ENCODE measurements at regions not wholly inside any gene's neighbourhood (a gene's known extent, or its start where the extent isn't known, plus 50 kb on each side); places are given as distances from the start of the nearest gene placed in this dataset.

DNA sequence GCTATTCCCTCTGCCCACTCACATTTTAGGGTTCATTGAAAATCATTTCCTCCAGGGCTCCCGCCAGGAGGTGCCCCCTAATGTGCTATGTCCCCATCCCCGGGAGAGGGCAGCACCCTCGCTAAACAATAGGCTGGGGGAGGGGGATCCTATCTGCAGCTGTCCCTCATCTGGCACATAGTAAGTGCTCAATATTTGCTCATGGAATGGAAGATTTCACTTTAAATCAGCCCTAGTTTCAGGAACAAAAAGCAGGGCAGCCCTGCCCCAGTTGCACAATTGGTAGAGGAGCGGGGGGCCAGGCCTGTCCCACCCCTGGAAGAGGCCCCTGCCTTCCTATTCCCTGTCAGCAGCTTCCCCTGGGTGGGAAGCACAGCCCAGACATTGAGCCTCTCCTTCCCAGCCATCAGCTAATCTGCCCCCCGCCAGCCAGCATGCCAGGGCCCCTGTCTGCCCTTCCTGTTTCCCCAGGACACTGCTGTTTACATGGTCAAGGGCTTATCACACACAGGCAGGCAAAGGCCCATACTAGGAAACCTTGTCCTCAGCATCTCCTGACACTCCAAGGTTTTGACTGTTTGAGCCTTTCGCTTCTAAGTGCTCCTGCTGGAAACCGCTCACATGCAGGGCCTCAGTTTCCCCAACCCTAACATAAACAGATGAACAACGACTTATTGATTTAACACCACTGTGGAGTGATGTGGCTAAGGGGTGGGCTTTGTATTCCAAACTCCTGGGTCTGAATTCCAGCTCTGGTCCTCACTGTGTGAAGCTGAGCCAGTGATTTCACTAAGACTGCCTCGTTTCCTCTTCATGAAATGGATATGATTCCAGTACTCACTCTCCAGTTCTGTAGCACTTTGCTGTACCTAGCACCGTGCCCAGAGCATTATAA is 130.7 kb upstream of the ZMIZ1 start:
- peaks cover 2% of the 10 kb centered on the region for H3K4me1 ChIP-seq (ENCODE audit: control insufficient read depth, insufficient read depth, low read length)
- H3K36me3 ChIP-seq (ENCODE audit: control insufficient read depth, insufficient read depth, low read length) = no peaks in the 10 kb centered on the region
- no peaks in the 10 kb centered on the region for H3K27me3 ChIP-seq (ENCODE audit: control insufficient read depth, insufficient read depth, low read length)
- no peak overlapping the region for H3K9ac ChIP-seq (ENCODE audit: low read depth, low read length)
- H3K4me3 ChIP-seq (ENCODE audit: low read depth, low read length) = no peak overlapping the region
- peaks cover 7% of the 10 kb centered on the region for H3K9me3 ChIP-seq (ENCODE audit: control insufficient read depth, insufficient read depth, low read length)

DNA sequence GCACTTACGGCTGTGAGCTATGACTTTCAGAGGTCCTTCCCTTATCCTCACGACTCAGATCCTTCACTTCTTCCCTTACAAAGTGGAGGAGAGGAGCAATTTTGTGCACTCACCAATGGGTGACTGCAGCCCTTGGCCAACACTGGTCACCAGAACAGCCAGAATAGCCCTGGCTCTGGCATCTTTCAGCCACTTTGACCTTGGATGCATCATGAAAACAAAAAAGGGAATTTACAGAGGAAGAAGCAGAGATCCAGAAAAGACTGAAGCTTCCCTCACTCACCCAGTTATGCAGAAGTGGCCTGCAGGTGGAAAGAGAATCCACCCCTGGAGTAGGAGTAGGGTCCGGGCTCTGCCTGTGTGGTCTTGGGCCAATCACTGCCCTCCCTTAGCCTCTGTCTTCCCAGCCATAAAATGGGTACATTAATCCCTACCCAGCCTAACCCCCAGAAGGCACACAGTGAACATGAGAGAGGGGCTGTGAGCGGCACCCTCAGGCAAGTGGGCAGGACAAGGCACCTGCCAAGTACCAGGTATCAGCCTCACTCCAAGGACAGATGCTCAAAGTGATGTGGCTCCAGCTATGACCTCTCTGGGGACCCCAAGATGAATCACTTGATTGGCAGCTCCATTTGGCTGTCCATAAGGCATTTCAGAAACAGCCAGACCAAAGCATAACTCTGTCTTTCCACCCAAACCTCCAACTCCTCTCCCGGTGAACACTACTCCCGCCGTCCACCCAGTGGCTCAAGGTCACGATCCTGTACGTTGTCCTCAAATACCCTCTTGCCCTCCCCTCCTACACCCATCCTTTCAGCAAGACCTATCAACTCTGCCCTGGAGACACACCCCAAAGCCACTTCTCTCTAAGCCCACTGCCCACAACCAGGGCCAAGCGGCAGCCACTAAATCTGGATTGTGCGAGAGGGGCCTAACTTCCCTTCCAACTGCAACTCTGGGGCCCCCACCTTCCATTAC is 129.8 kb upstream of the ZMIZ1 start:
- H3K36me3 ChIP-seq (ENCODE audit: control insufficient read depth, insufficient read depth, low read length) = no peaks in the 10 kb centered on the region
- peaks cover 2% of the 10 kb centered on the region for H3K4me1 ChIP-seq (ENCODE audit: control insufficient read depth, insufficient read depth, low read length)
- H3K9me3 ChIP-seq (ENCODE audit: control insufficient read depth, insufficient read depth, low read length) = peaks cover 8% of the 10 kb centered on the region
- no peaks in the 10 kb centered on the region for H3K27me3 ChIP-seq (ENCODE audit: control insufficient read depth, insufficient read depth, low read length)
- H3K4me3 ChIP-seq (ENCODE audit: low read depth, low read length) = no peak overlapping the region
- no peak overlapping the region for H3K9ac ChIP-seq (ENCODE audit: low read depth, low read length)

DNA sequence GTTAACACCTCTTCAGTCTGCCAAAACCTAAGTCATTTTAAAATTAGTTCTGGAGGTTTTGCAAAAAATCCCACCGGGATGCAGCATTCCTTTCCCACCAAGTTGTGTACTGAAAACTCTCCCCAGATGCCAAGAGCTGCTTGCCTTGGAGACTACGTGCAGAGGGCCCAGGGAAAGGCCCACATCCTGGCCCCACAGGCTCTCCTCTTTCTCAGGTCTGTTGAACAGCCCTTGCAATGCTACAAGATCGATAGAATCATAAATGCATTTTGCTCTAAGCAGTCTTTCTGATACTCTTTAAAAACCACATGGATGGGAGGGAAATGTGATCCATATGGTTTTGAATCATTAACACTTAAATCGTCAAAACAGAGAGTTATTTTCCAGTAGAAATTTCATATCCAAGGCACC is 126.7 kb upstream of the ZMIZ1 start:
- no peak overlapping the region for H3K9ac ChIP-seq (ENCODE audit: low read depth, low read length)
- H3K9me3 ChIP-seq (ENCODE audit: control insufficient read depth, insufficient read depth, low read length) = peaks cover 8% of the 10 kb centered on the region
- H3K4me3 ChIP-seq (ENCODE audit: low read depth, low read length) = no peak overlapping the region
- H3K4me1 ChIP-seq (ENCODE audit: control insufficient read depth, insufficient read depth, low read length) = peaks cover 5% of the 10 kb centered on the region
- peaks cover 3% of the 10 kb centered on the region for H3K27me3 ChIP-seq (ENCODE audit: control insufficient read depth, insufficient read depth, low read length)
- no peaks in the 10 kb centered on the region for H3K36me3 ChIP-seq (ENCODE audit: control insufficient read depth, insufficient read depth, low read length)

DNA sequence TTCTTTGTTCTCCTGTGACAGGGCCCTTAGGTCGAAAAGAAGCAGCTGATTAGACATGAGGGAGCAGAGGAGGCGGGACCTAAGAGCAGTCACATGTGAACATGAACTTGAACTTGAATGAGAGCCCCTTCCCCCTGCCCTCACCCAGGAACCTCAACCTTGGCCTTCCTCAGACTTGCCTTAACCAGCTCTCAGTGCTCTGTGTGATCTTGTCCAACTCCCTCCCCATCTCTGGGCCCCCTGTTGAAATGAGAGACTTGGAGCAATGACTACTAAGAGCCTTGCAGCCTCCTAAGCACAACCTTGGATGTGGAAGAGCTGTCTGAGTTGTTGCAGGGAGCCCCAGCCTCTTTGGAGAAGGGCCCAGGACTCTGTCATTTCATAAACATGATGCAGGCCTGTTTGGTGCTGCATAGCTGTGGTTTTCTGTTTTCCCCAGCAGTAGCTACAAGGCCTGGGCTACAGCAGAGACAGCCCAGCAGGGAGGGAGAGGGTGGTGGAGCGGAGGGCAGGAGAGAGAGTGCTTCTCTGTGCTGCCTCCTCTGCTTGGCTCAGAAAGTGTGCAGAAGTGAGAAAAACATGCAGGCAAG is 123.9 kb upstream of the ZMIZ1 start:
- no peaks in the 10 kb centered on the region for H3K36me3 ChIP-seq (ENCODE audit: control insufficient read depth, insufficient read depth, low read length)
- peaks cover 8% of the 10 kb centered on the region for H3K9me3 ChIP-seq (ENCODE audit: control insufficient read depth, insufficient read depth, low read length)
- H3K9ac ChIP-seq (ENCODE audit: low read depth, low read length) = no peak overlapping the region
- no peak overlapping the region for H3K4me3 ChIP-seq (ENCODE audit: low read depth, low read length)
- peaks cover 4% of the 10 kb centered on the region for H3K4me1 ChIP-seq (ENCODE audit: control insufficient read depth, insufficient read depth, low read length)
- peaks cover 3% of the 10 kb centered on the region for H3K27me3 ChIP-seq (ENCODE audit: control insufficient read depth, insufficient read depth, low read length)

DNA sequence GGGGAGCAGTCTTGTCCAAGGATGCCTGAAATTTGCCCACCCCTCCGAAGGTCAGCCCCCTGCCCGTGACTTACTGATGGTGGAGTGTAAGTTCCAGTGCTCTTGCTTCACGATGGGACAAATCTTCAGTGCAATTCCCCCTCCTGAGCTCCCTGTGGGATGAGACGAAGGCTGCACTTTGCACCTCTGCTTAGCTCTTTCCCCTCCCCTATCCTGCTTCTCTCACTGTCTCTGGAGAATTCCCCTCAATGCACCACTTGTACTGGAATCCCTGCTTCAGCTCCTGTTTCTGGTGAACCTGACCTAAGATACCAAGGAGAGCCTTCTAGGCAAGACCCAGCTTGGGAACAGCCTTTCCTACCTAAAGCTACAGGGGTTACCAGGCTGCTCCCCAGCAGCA is 122.9 kb upstream of the ZMIZ1 start:
- Histone ChIP-seq H3K36me3 (ENCODE audit: control insufficient read depth, insufficient read depth, low read length) (no peaks in the 10 kb centered on the region), H3K9ac (ENCODE audit: low read depth, low read length) (no peak overlapping the region), H3K4me1 (ENCODE audit: control insufficient read depth, insufficient read depth, low read length) (peaks cover 4% of the 10 kb centered on the region), H3K4me3 (ENCODE audit: low read depth, low read length) (no peak overlapping the region), H3K9me3 (ENCODE audit: control insufficient read depth, insufficient read depth, low read length) (peaks cover 8% of the 10 kb centered on the region), H3K27me3 (ENCODE audit: control insufficient read depth, insufficient read depth, low read length) (peaks cover 3% of the 10 kb centered on the region)

DNA sequence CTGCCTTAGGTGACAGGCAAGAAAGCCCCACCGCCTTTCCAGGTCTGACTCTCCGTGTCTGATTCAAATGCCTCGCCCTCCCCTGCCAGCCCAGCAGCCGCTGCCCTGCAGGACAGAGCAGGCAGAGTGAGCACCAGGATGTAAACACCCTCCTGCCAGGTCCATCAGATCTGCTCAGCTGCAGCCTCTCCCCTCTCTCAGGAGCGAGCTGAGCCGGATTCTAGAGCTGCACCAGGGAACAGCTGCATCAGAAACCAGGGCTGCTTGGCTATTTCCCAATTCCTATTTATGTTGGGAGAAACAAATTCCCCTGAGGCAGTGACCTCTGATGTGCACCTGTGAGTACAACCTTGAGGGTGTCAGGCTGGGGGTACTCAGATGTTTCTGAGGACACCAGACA is 121.5 kb upstream of the ZMIZ1 start:
- Histone ChIP-seq H3K4me3 (ENCODE audit: low read depth, low read length) (no peak overlapping the region), H3K27me3 (ENCODE audit: control insufficient read depth, insufficient read depth, low read length) (peaks cover 3% of the 10 kb centered on the region), H3K9ac (ENCODE audit: low read depth, low read length) (no peak overlapping the region), H3K36me3 (ENCODE audit: control insufficient read depth, insufficient read depth, low read length) (no peaks in the 10 kb centered on the region), H3K4me1 (ENCODE audit: control insufficient read depth, insufficient read depth, low read length) (peaks cover 4% of the 10 kb centered on the region), H3K9me3 (ENCODE audit: control insufficient read depth, insufficient read depth, low read length) (peaks cover 8% of the 10 kb centered on the region)

DNA sequence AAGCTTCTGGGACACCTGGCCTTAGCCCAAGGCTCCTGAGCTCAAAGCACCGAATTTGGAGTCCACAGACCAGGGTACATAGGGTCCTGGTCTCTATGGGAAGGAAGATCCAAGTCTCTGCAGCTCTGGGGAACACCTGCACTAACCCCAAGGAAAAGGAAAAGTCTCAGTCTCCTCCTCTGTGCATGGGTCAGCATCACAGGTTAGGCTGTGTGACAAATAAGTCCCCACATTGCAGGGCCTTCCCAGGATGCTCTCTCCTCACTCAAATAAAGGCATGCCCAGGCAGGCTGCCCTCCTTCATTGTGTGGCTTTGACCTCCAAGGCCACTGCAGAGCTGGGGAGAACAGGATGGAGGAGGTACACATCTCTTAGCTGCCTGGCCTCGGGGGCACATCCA is 121.0 kb upstream of the ZMIZ1 start:
- peaks cover 3% of the 10 kb centered on the region for H3K27me3 ChIP-seq (ENCODE audit: control insufficient read depth, insufficient read depth, low read length)
- H3K4me3 ChIP-seq (ENCODE audit: low read depth, low read length) = no peak overlapping the region
- H3K36me3 ChIP-seq (ENCODE audit: control insufficient read depth, insufficient read depth, low read length) = no peaks in the 10 kb centered on the region
- peaks cover 4% of the 10 kb centered on the region for H3K4me1 ChIP-seq (ENCODE audit: control insufficient read depth, insufficient read depth, low read length)
- H3K9me3 ChIP-seq (ENCODE audit: control insufficient read depth, insufficient read depth, low read length) = peaks cover 4% of the 10 kb centered on the region
- no peak overlapping the region for H3K9ac ChIP-seq (ENCODE audit: low read depth, low read length)

DNA sequence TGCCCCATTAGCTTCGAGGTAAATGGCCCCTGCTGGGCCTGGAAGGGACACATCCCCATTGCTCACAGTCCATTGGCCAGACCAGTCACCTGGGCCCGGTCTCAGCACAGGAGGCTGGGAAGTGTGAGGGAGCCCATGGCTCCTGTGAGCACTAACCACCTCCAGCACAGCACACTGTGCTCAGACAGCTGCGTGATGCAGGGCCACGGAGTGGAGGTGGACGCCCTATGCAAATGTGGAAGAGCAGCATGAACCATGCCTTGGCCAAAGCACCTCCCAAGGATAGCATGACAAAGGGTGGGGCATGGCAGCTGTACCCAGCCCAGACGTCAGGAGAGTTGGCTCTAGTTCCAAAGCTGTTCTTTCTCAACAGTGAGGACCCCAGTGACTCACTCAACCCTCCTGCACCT is 120.1 kb upstream of the ZMIZ1 start:
- Histone ChIP-seq H3K9me3 (ENCODE audit: control insufficient read depth, insufficient read depth, low read length) (no peaks in the 10 kb centered on the region), H3K4me3 (ENCODE audit: low read depth, low read length) (no peak overlapping the region), H3K36me3 (ENCODE audit: control insufficient read depth, insufficient read depth, low read length) (no peaks in the 10 kb centered on the region), H3K27me3 (ENCODE audit: control insufficient read depth, insufficient read depth, low read length) (peaks cover 3% of the 10 kb centered on the region), H3K4me1 (ENCODE audit: control insufficient read depth, insufficient read depth, low read length) (peaks cover 4% of the 10 kb centered on the region), H3K9ac (ENCODE audit: low read depth, low read length) (no peak overlapping the region)

DNA sequence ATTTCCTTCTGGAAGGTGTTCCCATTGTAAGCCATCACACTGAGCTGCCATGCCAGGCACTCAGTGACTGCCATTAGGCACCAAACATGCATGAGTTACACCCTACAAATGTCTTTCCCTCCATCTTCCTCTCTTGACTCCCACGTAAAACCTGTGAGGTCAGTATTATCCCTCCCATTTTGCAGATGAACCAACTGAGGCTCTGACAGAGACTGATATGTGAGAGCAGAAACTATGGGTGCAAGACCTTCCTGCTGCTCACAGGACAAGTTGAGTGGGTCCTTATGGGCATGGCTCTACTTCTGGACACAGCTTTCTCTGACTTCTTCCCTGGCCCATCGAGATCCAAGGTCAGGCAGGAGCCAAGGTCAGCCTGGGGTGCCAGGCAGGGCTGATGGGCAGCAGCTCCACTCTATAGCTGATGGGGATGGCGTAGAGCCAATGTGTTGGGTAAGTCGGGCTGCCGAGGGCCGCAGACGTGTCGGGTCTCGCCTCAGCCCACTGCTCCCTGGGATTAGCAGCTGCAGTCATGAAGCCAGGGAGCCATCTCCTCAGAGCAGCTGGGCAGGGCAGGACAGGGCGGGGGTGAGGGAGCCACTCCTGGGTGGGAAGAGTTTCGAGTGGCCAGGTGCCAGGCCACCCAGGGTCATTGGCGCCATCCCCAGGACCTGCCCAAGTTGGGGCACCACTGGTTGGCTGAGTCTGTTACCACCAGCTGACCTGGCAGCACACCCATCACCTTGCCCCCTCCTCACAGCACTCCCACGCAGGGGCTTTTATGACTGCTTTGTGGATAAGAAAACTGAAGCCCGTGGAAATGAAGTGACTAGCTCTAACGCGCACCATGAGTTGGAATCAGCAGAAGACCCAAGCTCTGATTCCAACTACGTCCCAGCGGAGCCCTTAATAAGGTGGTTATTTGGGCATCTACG is 117.8 kb upstream of the ZMIZ1 start:
- Histone ChIP-seq H3K9ac (ENCODE audit: low read depth, low read length) (no peak overlapping the region), H3K27me3 (ENCODE audit: control insufficient read depth, insufficient read depth, low read length) (no peaks in the 10 kb centered on the region), H3K4me1 (ENCODE audit: control insufficient read depth, insufficient read depth, low read length) (no peaks in the 10 kb centered on the region), H3K36me3 (ENCODE audit: control insufficient read depth, insufficient read depth, low read length) (no peaks in the 10 kb centered on the region), H3K4me3 (ENCODE audit: low read depth, low read length) (no peak overlapping the region), H3K9me3 (ENCODE audit: control insufficient read depth, insufficient read depth, low read length) (no peaks in the 10 kb centered on the region)

DNA sequence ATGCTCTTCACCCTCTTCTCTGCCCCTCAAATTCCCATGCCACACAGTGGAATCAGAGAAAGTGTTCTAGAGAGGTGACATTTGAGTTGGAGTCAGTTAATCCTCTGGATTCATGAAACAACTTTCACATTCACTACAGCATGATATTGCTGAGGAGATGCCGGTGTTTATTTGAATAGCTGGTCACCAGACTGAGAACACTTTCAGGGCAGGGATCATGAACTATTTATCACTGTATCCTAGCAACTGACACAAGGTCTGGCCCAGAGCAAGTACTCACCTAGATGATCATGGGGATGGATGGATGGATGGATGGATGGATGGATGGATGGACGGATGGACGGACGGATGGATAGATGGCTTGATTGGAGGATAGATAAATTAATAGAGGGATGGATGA is 116.7 kb upstream of the ZMIZ1 start:
- H3K27me3 ChIP-seq (ENCODE audit: control insufficient read depth, insufficient read depth, low read length) = no peaks in the 10 kb centered on the region
- no peaks in the 10 kb centered on the region for H3K9me3 ChIP-seq (ENCODE audit: control insufficient read depth, insufficient read depth, low read length)
- H3K9ac ChIP-seq (ENCODE audit: low read depth, low read length) = no peak overlapping the region
- no peaks in the 10 kb centered on the region for H3K36me3 ChIP-seq (ENCODE audit: control insufficient read depth, insufficient read depth, low read length)
- no peaks in the 10 kb centered on the region for H3K4me1 ChIP-seq (ENCODE audit: control insufficient read depth, insufficient read depth, low read length)
- H3K4me3 ChIP-seq (ENCODE audit: low read depth, low read length) = no peak overlapping the region

DNA sequence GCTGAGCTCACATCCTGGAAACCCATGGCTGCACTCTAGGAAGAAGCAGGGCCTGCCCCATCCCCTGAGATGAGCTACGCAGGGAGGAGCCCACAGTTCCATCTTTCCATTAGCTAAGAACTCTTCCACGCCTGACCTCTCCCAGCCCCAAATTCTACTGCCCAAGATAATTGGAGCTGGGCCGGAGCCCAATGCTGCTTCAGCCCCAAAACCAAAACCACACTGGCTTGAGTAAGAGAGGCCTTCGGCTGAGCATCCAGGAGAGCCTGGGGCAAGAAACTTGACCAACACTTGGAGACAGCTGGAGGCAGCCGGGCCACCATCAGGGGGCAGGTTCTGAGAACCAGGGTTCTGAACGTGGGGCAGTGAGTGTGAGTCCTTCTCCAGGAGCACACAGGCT is 116.1 kb upstream of the ZMIZ1 start:
- Histone ChIP-seq H3K9ac (ENCODE audit: low read depth, low read length) (no peak overlapping the region), H3K4me3 (ENCODE audit: low read depth, low read length) (no peak overlapping the region), H3K36me3 (ENCODE audit: control insufficient read depth, insufficient read depth, low read length) (no peaks in the 10 kb centered on the region), H3K4me1 (ENCODE audit: control insufficient read depth, insufficient read depth, low read length) (no peaks in the 10 kb centered on the region), H3K27me3 (ENCODE audit: control insufficient read depth, insufficient read depth, low read length) (no peaks in the 10 kb centered on the region), H3K9me3 (ENCODE audit: control insufficient read depth, insufficient read depth, low read length) (no peaks in the 10 kb centered on the region)
